ENCODE measurements at regions not wholly inside any gene's neighbourhood (a gene's known extent, or its start where the extent isn't known, plus 50 kb on each side); places are given as distances from the start of the nearest gene placed in this dataset.
"Not testable (repeated sequence)": the region's sequence is repeated elsewhere in the genome, so short reads cannot be mapped to it uniquely, and the experiment has no call there.

- Histone ChIP-seq H3K27ac (peak overlapping the region in 2 of 5 donors; percentile 7 to 39), H3K4me3 (no peak overlapping the region), H3K27me3 (no peaks in the 10 kb centered on the region), H3K36me3 (no peaks in the 10 kb centered on the region), H3K4me1 (peaks cover 0 to 23% (median 4%) of the 10 kb centered on the region in 4 donors), H3K9me3 (no peaks in the 10 kb centered on the region)
- DNase-seq = no peak
- WGBS, 5 donors = 58 to 66% (median 62%) methylated on average over 4 of the region's 4 CpGs
- no peak for TF ChIP-seq POLR2AphosphoS5 (IDR thresholded peaks at IDR 0.05)
- intact Hi-C loops (cut with DNase I; ENCODE audit: low total_unique reads) = no loop called here
Observed at GRCh38 chr6:11410539-11411307, 126.8 kb upstream of the TMEM170B start.

- intact Hi-C loops (cut with DNase I; ENCODE audit: low total_unique reads) = no loop called here
- no peaks in the 10 kb centered on the region for H3K27me3 ChIP-seq
- no peaks in the 10 kb centered on the region for H3K36me3 ChIP-seq
- H3K9me3 ChIP-seq = no peaks in the 10 kb centered on the region
- no peak for TF ChIP-seq POLR2AphosphoS5 (IDR thresholded peaks at IDR 0.05)
- no peak for TF ChIP-seq POLR2A (IDR thresholded peaks at IDR 0.05)
- no peak for DNase-seq
- H3K4me1 ChIP-seq = peaks cover 0 to 18% (median 3%) of the 10 kb centered on the region in 4 donors
- H3K4me3 ChIP-seq = no peak overlapping the region
- no peak overlapping the region for H3K27ac ChIP-seq
Observed at GRCh38 chr6:11409371-11409770, 128.2 kb upstream of the TMEM170B start.

GRCh38 chr6:11407414-11407813 is 130.1 kb upstream of the TMEM170B start:
- WGBS, 5 donors = 60 to 93% (median 74%) methylated on average over 2 of the region's 2 CpGs
- no peak for DNase-seq
- H3K4me1 ChIP-seq = peaks cover 0 to 8% (median 2%) of the 10 kb centered on the region in 4 donors
- no peaks in the 10 kb centered on the region for H3K36me3 ChIP-seq
- H3K9me3 ChIP-seq = no peaks in the 10 kb centered on the region
- no peaks in the 10 kb centered on the region for H3K27me3 ChIP-seq
- intact Hi-C loops (cut with DNase I; ENCODE audit: low total_unique reads) = no loop called here
- no peak overlapping the region for H3K27ac ChIP-seq
- H3K4me3 ChIP-seq = no peak overlapping the region
- no peak for TF ChIP-seq EP300 (IDR thresholded peaks at IDR 0.05)

- intact Hi-C loops (cut with DNase I; ENCODE audit: low total_unique reads) = no loop called here
- Histone ChIP-seq H3K27me3 (no peaks in the 10 kb centered on the region), H3K4me3 (no peak overlapping the region), H3K4me1 (no peaks in the 10 kb centered on the region), H3K36me3 (no peaks in the 10 kb centered on the region), H3K27ac (peak overlapping the region in 1 of 5 donors; percentile 2), H3K9me3 (no peaks in the 10 kb centered on the region)
- TF ChIP-seq POLR2AphosphoS5 (IDR thresholded peaks at IDR 0.05) (no peak), EP300 (IDR thresholded peaks at IDR 0.05) (no peak), POLR2A (IDR thresholded peaks at IDR 0.05) (no peak), CTCF (IDR thresholded peaks at IDR 0.05) (no peak)
- 67 to 85% (median 76%) methylated on average over 4 of the region's 4 CpGs for WGBS, 5 donors
- no peak for DNase-seq
Observed at GRCh38 chr6:11404838-11405237, 132.7 kb upstream of the TMEM170B start.

- intact Hi-C loops (cut with DNase I; ENCODE audit: low total_unique reads) = no loop called here
- H3K4me3 ChIP-seq = no peak overlapping the region
- TF ChIP-seq EP300 (IDR thresholded peaks at IDR 0.05) (no peak), POLR2AphosphoS5 (IDR thresholded peaks at IDR 0.05) (no peak), POLR2A (IDR thresholded peaks at IDR 0.05) (no peak), CTCF (IDR thresholded peaks at IDR 0.05) (no peak)
- no peaks in the 10 kb centered on the region for H3K9me3 ChIP-seq
- 87 to 95% (median 88%) methylated on average over 10 of the region's 10 CpGs for WGBS, 5 donors
- H3K27me3 ChIP-seq = no peaks in the 10 kb centered on the region
- no peak for DNase-seq
- no peak overlapping the region for H3K27ac ChIP-seq
- no peaks in the 10 kb centered on the region for H3K36me3 ChIP-seq
- H3K4me1 ChIP-seq = no peaks in the 10 kb centered on the region
Observed at GRCh38 chr6:11404081-11404480, 133.5 kb upstream of the TMEM170B start.

- Histone ChIP-seq H3K36me3 (no peaks in the 10 kb centered on the region), H3K4me1 (no peaks in the 10 kb centered on the region), H3K9me3 (no peaks in the 10 kb centered on the region), H3K4me3 (no peak overlapping the region), H3K27me3 (no peaks in the 10 kb centered on the region), H3K27ac (no peak overlapping the region)
- no peak for DNase-seq
- intact Hi-C loops (cut with DNase I; ENCODE audit: low total_unique reads) = no loop called here
- TF ChIP-seq CTCF (IDR thresholded peaks at IDR 0.05) (no peak), POLR2A (IDR thresholded peaks at IDR 0.05) (no peak), POLR2AphosphoS5 (IDR thresholded peaks at IDR 0.05) (no peak), EP300 (IDR thresholded peaks at IDR 0.05) (no peak)
- WGBS, 5 donors = 88 to 96% (median 93%) methylated on average over 11 of the region's 11 CpGs
Observed at GRCh38 chr6:11403035-11403601, 134.4 kb upstream of the TMEM170B start.

GRCh38 chr6:11402581-11402980 is 135.0 kb upstream of the TMEM170B start:
- H3K36me3 ChIP-seq; H3K27ac ChIP-seq; H3K27me3 ChIP-seq; H3K4me3 ChIP-seq; H3K9me3 ChIP-seq; DNase-seq; intact Hi-C loops (cut with DNase I; ENCODE audit: low total_unique reads); H3K4me1 ChIP-seq: not testable (repeated sequence)
- 92 to 98% (median 94%) methylated on average over 13 to 36 of the region's 36 CpGs for WGBS, 5 donors

- DNase-seq; H3K4me3 ChIP-seq; H3K27me3 ChIP-seq; H3K4me1 ChIP-seq; intact Hi-C loops (cut with DNase I; ENCODE audit: low total_unique reads); H3K36me3 ChIP-seq; H3K27ac ChIP-seq; H3K9me3 ChIP-seq: not testable (repeated sequence)
- 82 to 93% (median 91%) methylated on average over 5 of the region's 5 CpGs for WGBS, 5 donors
Observed at GRCh38 chr6:11401954-11402353, 135.6 kb upstream of the TMEM170B start.

Measured in stomach (tissue), 8 donors.